ENCODE measurements at regions not wholly inside any gene's neighbourhood (a gene's known extent, or its start where the extent isn't known, plus 50 kb on each side); places are given as distances from the start of the nearest gene placed in this dataset.

DNA sequence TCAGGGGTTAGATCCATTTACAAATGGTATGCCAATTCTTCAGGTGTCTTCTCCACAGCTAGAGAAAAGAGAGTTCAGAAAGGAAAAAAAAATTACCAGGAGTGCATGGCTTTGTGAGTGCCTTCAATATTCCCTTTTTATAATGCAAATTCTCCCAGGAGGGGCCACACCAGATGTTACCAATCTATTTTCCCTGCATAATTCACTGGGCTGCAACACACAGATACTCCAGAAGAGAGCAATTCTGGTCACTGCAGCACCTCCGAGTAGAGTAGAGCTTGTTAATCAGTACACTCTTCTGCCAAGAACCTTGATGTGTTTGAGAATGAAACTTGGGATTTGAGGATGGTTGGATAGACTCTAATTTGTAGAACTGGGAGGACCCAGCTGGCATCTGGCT is 80.7 kb upstream of the SPRED1 start:
- Histone ChIP-seq H3K9me2 (ENCODE audit: insufficient read depth) (no peaks in the 10 kb centered on the region), H2AFZ (ENCODE audit: low read depth, low read length, poor library complexity, severe bottlenecking) (no peak overlapping the region), H3K27ac (ENCODE audit: low read depth, low read length) (no peak overlapping the region), H3K9me3 (ENCODE audit: control insufficient read depth in 1 of 2, insufficient read depth in 1 of 2, low read depth in 1 of 2, low read length in 2 of 2) (no peaks in the 10 kb centered on the region), H3K36me3 (ENCODE audit: control insufficient read depth in 1 of 2, insufficient read depth in 2 of 2, low read length in 2 of 2) (no peaks in the 10 kb centered on the region), H3K79me2 (ENCODE audit: insufficient read depth, low read length) (no peaks in the 10 kb centered on the region), H3K4me3 (replicated peaks in 1 of 2; ENCODE audit: low read depth in 1 of 2, low read length in 2 of 2) (no peak overlapping the region), H3K27me3 (ENCODE audit: insufficient read depth, low read length) (peaks cover 21% of the 10 kb centered on the region), H4K20me1 (ENCODE audit: insufficient read depth) (no peaks in the 10 kb centered on the region), H3K4me2 (ENCODE audit: low read length) (no peak overlapping the region), H3K4me1 (ENCODE audit: control insufficient read depth in 1 of 2, insufficient read depth in 2 of 2, low read length in 2 of 2) (no peaks in the 10 kb centered on the region), H3K9ac (ENCODE audit: low read length) (no peak overlapping the region)
- no TSS peak for BruUV-seq (replicated peaks)
- no peak for ATAC-seq
- POLR2A ChIA-PET: interaction anchor here (1.1 kb wide), 1 partner anchor 8 kb away, joined by 3 read pairs; no protein-coding TSS in a partner anchor
- CTCF ChIA-PET: no interaction called here
- RAD21 ChIA-PET (ENCODE audit: low non-redundant PET in 1 of 2, low total read pairs in 2 of 2, uncharacterized antibody in 2 of 2, unreplicated experiment in 2 of 2): no interaction called here
- TF ChIP-seq SIN3A (IDR thresholded peaks at IDR 0.05; ENCODE audit: low read depth): no peak
- TF ChIP-seq, protein P1, sequence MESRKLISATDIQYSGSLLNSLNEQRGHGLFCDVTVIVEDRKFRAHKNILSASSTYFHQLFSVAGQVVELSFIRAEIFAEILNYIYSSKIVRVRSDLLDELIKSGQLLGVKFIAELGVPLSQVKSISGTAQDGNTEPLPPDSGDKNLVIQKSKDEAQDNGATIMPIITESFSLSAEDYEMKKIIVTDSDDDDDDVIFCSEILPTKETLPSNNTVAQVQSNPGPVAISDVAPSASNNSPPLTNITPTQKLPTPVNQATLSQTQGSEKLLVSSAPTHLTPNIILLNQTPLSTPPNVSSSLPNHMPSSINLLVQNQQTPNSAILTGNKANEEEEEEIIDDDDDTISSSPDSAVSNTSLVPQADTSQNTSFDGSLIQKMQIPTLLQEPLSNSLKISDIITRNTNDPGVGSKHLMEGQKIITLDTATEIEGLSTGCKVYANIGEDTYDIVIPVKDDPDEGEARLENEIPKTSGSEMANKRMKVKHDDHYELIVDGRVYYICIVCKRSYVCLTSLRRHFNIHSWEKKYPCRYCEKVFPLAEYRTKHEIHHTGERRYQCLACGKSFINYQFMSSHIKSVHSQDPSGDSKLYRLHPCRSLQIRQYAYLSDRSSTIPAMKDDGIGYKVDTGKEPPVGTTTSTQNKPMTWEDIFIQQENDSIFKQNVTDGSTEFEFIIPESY (IDR thresholded peaks at IDR 0.05; ENCODE audit: extremely low read depth, insufficient replicate concordance, low read length): no peak
- no peak for TF ChIP-seq POLR2AphosphoS5 (IDR thresholded peaks at IDR 0.05; ENCODE audit: low read depth, low read length)
- TF ChIP-seq RAD21 (IDR thresholded peaks at IDR 0.05; ENCODE audit: low read depth): no peak
- no peak for TF ChIP-seq ELF1 (IDR thresholded peaks at IDR 0.05; ENCODE audit: borderline replicate concordance, low read depth)
- no peak for TF ChIP-seq ZNF274 (IDR thresholded peaks at IDR 0.05; ENCODE audit: low read depth, low read length)
- no peak for TF ChIP-seq EZH2phosphoT487 (IDR thresholded peaks at IDR 0.05; ENCODE audit: borderline replicate concordance)
- TF ChIP-seq, protein P2, sequence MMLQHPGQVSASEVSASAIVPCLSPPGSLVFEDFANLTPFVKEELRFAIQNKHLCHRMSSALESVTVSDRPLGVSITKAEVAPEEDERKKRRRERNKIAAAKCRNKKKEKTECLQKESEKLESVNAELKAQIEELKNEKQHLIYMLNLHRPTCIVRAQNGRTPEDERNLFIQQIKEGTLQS (IDR thresholded peaks at IDR 0.05): no peak
- TF ChIP-seq, protein P3, sequence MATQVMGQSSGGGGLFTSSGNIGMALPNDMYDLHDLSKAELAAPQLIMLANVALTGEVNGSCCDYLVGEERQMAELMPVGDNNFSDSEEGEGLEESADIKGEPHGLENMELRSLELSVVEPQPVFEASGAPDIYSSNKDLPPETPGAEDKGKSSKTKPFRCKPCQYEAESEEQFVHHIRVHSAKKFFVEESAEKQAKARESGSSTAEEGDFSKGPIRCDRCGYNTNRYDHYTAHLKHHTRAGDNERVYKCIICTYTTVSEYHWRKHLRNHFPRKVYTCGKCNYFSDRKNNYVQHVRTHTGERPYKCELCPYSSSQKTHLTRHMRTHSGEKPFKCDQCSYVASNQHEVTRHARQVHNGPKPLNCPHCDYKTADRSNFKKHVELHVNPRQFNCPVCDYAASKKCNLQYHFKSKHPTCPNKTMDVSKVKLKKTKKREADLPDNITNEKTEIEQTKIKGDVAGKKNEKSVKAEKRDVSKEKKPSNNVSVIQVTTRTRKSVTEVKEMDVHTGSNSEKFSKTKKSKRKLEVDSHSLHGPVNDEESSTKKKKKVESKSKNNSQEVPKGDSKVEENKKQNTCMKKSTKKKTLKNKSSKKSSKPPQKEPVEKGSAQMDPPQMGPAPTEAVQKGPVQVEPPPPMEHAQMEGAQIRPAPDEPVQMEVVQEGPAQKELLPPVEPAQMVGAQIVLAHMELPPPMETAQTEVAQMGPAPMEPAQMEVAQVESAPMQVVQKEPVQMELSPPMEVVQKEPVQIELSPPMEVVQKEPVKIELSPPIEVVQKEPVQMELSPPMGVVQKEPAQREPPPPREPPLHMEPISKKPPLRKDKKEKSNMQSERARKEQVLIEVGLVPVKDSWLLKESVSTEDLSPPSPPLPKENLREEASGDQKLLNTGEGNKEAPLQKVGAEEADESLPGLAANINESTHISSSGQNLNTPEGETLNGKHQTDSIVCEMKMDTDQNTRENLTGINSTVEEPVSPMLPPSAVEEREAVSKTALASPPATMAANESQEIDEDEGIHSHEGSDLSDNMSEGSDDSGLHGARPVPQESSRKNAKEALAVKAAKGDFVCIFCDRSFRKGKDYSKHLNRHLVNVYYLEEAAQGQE (IDR thresholded peaks at IDR 0.05; ENCODE audit: low read depth): no peak
- no peak for TF ChIP-seq EZH2 (IDR thresholded peaks at IDR 0.05)
- no peak for TF ChIP-seq JUND (IDR thresholded peaks at IDR 0.05)
- no peak for TF ChIP-seq EGR1 (IDR thresholded peaks at IDR 0.05; ENCODE audit: low read depth)
- no peak for TF ChIP-seq CBX3 (IDR thresholded peaks at IDR 0.05; ENCODE audit: low read depth)
- TF ChIP-seq FOSL1 (IDR thresholded peaks at IDR 0.05; ENCODE audit: low read depth): no peak
- no peak for TF ChIP-seq CEBPB (IDR thresholded peaks at IDR 0.05; ENCODE audit: low read depth)
- TF ChIP-seq, protein P4, sequence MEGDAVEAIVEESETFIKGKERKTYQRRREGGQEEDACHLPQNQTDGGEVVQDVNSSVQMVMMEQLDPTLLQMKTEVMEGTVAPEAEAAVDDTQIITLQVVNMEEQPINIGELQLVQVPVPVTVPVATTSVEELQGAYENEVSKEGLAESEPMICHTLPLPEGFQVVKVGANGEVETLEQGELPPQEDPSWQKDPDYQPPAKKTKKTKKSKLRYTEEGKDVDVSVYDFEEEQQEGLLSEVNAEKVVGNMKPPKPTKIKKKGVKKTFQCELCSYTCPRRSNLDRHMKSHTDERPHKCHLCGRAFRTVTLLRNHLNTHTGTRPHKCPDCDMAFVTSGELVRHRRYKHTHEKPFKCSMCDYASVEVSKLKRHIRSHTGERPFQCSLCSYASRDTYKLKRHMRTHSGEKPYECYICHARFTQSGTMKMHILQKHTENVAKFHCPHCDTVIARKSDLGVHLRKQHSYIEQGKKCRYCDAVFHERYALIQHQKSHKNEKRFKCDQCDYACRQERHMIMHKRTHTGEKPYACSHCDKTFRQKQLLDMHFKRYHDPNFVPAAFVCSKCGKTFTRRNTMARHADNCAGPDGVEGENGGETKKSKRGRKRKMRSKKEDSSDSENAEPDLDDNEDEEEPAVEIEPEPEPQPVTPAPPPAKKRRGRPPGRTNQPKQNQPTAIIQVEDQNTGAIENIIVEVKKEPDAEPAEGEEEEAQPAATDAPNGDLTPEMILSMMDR (IDR thresholded peaks at IDR 0.05 in 2 of 3, conservative IDR thresholded peaks at IDR 0.05 in 1 of 3; ENCODE audit: borderline replicate concordance in 1 of 3, insufficient read depth in 1 of 3, low read depth in 2 of 3, low read length in 2 of 3): no peak
- TF ChIP-seq SP1 (IDR thresholded peaks at IDR 0.05; ENCODE audit: low read depth): no peak
- no peak for TF ChIP-seq POLR2A (IDR thresholded peaks at IDR 0.05; ENCODE audit: borderline replicate concordance, extremely low read depth, insufficient read depth, insufficient read length)
- no peak for DNase-seq (ENCODE audit: low read depth, low spot score)
- intact Hi-C loops (cut with micrococcal nuclease): no loop called here

All from HCT116 (cell line).